ENCODE measurements at regions not wholly inside any gene's neighbourhood (a gene's known extent, or its start where the extent isn't known, plus 50 kb on each side); places are given as distances from the start of the nearest gene placed in this dataset.

- H3K9ac ChIP-seq (ENCODE audit: insufficient read depth in 1 of 2, low read depth in 2 of 2, low read length in 2 of 2): no peak overlapping the region
- no peaks in the 10 kb centered on the region for H3K27me3 ChIP-seq (ENCODE audit: control insufficient read depth in 2 of 2, insufficient read depth in 2 of 2, low read length in 2 of 2)
- intact Hi-C loops (cut with micrococcal nuclease): no loop called here
- DNase-seq (ENCODE audit: extremely low read depth in 1 of 4, low spot score in 3 of 4) (no peak), FAIRE-seq (no peak), ATAC-seq (no peak)
- H2AFZ ChIP-seq (ENCODE audit: low read depth, low read length): no peak overlapping the region
- no peak for TF ChIP-seq BHLHE40 (IDR thresholded peaks at IDR 0.05; ENCODE audit: low read length)
- no peak for TF ChIP-seq HNRNPUL1 (IDR thresholded peaks at IDR 0.05; ENCODE audit: low read length)
- no peak for TF ChIP-seq CBFB (CRISPR knock-in tag; IDR thresholded peaks at IDR 0.05)
- TF ChIP-seq ZBTB33 (CRISPR knock-in tag; IDR thresholded peaks at IDR 0.05): no peak
- TF ChIP-seq ZNF354B (CRISPR knock-in tag; IDR thresholded peaks at IDR 0.05): no peak
- TF ChIP-seq TOE1 (IDR thresholded peaks at IDR 0.05; ENCODE audit: borderline replicate concordance): no peak
- TF ChIP-seq TOE1 (CRISPR knock-in tag; IDR thresholded peaks at IDR 0.05; ENCODE audit: borderline replicate concordance, low read depth): no peak
- no peak for TF ChIP-seq ZNF143 (CRISPR knock-in tag; IDR thresholded peaks at IDR 0.05)
- H3K4me2 ChIP-seq (ENCODE audit: insufficient read depth, low read length): no peak overlapping the region
- no peaks in the 10 kb centered on the region for H3K36me3 ChIP-seq (ENCODE audit: control insufficient read depth, insufficient read depth, low read length)
- WGBS (ENCODE audit: insufficient coverage, low coverage, missing lambda C conversion rate): 6% methylated on average over 3 of the region's 3 CpGs
- H3K79me2 ChIP-seq (ENCODE audit: control insufficient read depth, insufficient read depth, low read length): no peaks in the 10 kb centered on the region
- no peaks in the 10 kb centered on the region for H3K4me1 ChIP-seq (replicated peaks in 1 of 2; ENCODE audit: control insufficient read depth in 2 of 2, insufficient read depth in 2 of 2, low read length in 2 of 2)
- no peaks in the 10 kb centered on the region for H3K9me3 ChIP-seq (replicated peaks; ENCODE audit: control insufficient read depth, insufficient read depth, low read depth, low read length)
- H3K27ac ChIP-seq (ENCODE audit: extremely low read depth, low read depth, low read length): no peak overlapping the region
- no TSS peak for BruUV-seq (replicated peaks)
- H3K4me3 ChIP-seq: no peak overlapping the region
- CTCF ChIA-PET (ENCODE audit: low intra/inter-chr PET ratio): no interaction called here
- POLR2A ChIA-PET: no interaction called here
- H4K20me1 ChIP-seq (replicated peaks; ENCODE audit: control insufficient read depth, insufficient read depth, low read length): no peaks in the 10 kb centered on the region
- in situ Hi-C loops (cut with MboI): no loop called here
- no peaks in the 10 kb centered on the region for H3K9me1 ChIP-seq (ENCODE audit: control insufficient read depth, insufficient read depth, low read length)
Observed at GRCh38 chr4:36553453-36553852, 272.0 kb downstream of the DTHD1 start.
